Renal cortex interstitium (tissue), 11 donors: ENCODE measurements at regions not wholly inside any gene's neighbourhood (a gene's known extent, or its start where the extent isn't known, plus 50 kb on each side); places are given as distances from the start of the nearest gene placed in this dataset.

ENCODE experiments used
- DNase-seq, 11 donors: peaks; one replicate each; pipeline ENCODE4 v3.0.0-alpha.2; 2013; ENCODE audit warnings: low read depth in 9 of 11, low spot score in 4 of 11; ENCODE audit errors: extremely low read depth in 1 of 11

DNA sequence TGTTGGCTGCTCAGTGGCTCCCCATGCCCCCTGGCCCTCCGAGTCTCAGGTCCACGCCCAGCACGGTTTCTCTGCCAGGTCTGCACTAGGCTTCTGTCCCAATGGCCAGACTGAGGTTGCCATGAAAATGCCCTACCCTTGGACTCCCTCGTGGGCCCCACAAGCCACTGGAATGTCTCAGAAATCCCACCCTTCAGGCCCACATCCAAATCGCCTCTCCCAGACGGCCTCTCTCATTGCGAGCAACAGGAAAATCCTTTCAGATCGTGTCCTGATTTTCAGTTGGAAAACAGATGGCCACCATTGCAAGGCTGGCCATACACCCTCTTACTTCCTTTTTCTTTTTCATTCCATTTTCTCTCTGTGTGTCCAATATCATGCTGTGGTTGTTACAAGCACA lies 77.3 kb downstream of the IRF2BPL start:
- no peak for DNase-seq

DNA sequence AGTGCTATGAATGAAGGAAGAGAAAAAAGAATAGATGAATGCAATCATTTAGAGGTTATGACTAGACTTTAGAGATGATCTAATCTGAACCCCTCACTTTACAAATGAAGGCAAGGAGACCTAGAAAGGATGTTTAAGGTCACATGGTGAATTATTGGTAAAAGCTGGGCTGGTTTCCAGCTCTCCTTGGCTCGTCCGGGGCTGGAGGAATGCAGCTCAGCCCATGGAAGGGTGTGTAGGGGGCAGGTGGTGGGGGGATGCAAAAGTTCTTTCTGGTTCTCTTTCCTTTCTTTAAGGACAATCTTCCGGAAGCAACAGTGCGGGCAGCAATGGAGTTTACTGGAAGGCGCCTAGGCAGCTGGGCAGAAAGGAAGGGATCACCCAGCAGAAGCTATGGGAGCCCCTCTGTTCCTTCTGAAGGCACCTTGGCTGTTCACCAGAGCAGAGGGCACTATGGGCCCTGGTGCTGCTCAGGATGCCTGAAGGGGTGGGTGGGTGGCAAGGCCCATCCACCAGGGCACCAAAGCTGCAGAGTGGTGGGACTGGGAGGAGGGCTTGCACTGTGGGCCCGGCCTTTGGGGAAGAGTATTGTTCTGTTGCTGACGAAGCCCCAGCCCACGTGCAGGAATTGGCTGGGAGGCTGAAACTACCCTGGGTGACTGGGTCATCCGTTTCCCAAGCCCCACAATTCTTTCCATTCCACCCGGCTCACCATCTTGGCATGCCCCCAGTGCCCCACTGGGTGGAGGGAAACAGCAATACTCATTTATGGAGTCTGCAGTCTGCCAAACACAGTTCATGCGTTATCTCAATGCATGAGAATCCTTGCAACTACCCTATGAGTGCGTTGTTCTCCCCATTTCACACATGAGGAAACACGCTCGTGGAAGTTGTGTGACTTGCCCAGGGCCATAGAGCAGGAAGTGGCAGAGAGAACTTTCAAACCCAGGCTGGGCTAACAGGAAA lies 78.2 kb downstream of the IRF2BPL start:
- no peak for DNase-seq

DNA sequence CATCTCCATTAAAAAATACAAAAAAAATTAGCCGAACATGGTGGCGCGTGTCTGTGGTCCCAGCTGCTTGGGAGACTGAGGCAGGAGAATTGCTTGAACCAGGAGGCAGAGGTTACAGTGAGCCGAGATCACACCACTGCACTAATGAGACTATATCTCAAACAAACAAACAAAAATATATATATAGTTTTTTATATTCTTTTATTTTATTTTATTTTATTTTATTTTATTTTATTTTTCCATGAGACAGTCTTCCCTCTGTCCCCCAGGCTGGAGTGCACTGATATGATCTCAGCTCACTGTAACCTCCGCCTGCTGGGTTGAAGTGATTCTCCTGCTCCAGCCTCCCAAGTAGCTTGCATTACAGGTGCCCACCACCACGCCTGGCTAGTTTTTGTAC lies 79.5 kb downstream of the IRF2BPL start:
- no peak for DNase-seq

DNA sequence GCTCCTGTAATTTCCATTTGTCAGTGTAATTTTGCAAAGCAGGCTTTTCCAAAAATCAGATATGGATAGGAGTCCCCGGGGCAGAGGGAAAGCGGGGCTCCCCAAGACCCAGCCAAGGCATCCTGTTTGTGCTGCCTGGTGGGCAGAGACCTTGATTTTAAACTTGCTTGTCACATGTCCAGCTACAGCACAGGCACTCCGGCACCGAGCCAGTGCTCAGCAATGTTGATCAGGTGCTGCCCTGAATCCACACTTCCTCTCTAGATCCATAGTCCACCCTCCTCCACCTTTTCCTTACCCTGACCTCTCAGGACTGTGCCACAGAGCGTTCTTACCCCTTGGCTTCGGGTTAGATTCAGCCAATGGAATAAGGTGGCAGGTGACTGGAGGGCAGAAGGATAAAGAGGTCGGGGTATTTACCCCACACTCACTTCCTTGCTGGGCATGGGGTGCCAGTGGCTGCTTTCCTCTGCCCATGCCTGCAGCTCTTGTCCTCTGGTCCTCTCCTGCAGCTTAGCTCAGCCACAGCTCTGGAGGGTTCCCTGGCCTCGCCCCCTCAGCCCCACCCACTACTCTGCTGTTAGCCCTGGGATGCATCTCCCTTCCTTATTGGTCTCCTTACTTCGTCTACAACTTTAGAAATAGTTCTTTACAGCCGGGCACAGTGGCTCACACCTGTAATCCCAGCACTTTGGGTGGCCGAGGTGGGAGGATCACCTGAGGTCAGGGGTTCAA lies 80.1 kb downstream of the IRF2BPL start:
- DNase-seq = no peak

DNA sequence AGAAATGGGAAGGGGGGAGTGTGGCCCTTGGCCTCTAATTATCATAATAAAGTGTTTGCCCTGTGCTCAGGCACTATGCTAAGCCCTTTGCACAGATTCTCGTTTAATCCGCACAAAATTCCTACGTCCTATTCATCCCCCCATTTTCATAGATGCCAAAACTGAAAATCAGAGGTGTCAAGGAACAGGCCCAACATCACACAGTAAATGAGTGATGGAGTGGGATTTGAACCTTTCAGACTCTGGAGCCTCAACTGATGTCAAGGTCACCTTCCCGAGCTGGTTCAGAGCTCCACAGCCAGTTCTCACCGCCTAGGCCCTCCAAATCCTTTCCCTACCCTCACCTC lies 80.7 kb downstream of the IRF2BPL start:
- no peak for DNase-seq

DNA sequence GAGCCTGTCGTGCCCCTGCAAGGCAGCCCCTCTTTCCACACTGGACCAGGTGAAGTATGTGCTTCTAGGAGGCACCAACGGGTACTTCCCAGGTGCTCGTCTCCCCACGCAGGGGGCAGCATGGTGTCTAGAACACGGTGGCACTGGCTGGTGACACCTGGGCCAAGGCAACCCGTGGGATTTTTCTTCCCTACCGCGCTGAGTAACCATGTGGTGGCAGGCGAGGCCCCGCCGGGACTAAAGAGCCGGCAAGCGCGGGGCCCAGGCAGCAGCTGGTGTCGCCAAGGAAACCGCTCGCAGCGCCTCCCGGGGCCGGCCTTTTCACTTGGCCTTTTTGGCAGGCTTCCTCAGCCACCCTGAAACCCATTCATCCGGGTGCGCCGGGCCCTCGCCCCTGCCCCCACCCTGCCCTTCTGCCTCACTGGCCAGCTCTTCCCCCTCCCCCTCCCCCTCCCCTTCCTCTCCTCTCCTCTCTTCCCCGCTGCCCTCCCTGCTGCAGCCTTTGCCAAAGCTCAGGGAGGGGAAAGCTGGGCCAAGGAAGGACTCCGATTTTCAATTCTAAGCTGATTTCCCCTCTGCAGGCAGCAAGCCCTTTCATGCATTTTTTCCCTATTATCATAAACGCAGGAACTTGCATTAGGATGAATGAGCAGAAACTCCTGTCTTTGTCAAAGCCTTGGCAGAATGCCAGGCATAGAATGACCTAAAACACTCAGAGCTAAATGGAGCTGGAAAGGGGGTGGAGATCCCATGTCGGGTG lies 81.2 kb downstream of the IRF2BPL start:
- DNase-seq = peak in 10 of 11 donors; percentile 79 to 96 (median 88)

DNA sequence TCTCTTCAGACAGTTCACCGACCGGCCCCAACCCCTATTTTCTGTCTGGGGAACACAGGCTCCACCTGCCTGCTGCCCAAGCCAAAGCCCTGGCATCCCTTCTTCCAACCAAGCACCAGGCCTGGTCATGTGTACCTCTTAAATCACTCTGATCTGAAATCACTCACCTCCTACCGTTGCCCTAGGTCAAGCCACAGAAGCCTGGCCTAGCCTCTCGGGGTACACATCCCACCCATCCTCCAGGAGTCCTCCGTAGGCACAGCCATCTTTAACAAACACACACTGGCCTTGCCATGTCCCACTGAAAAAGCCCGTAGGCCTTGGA lies 81.8 kb downstream of the IRF2BPL start:
- DNase-seq = no peak

DNA sequence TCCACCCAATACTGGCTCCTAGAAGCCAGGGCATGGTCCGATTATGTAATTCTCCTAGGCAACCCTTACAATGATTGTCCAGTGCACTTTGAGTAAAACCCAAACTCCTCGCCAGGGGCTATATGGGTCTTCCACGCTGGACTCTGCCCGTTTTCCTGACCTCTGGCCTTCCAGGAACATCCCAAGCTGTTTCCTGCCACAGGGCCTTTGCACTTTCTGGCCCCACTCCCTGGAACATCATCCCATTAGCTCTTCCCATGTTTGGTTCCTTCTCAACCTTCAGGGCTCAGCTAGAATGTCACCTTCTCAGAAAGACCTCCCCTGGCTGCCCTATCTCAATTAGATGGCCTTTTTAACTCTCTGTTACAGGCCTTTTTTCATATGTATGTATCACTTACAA lies 85.4 kb downstream of the IRF2BPL start:
- no peak for DNase-seq

DNA sequence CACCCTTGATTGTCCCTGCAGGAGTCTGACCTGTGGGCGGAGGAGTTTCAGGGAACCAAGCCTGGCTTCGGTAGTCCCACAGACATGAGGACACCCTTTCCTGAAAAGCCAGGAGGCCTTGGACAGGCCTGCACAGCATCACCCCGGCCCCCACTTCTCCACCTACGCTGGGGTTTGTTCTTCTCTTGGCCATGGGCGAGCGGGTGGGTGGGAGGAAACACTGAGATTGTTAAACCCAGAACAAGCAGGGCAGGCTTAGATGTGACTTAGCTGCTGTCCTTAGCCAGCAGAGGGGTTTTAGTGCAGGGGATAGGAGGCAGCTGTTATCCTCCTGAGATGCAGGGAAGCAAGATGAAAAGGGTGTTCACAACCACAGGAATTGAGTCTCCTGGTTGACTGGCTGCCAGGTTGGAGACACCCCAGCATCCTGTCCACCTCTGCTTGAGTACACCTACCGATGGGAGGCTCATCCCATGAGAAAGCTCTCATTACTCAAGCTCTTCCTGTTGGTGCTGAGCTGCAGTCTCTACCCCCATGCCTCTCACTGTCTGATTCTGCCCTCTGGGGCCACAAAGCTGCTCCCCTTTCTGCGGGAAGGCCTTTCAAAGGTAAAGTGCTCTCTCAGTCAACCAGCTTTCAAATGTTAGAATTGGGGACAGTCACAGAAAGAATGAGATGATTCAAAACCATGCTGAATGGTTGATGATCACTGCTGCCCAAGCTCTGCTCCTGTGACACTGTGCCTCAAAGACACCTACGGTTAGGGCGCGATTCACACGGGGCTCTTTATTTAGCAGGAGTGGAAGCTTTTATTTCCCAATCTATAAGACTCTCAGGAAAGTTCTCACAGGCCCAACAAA lies 86.3 kb downstream of the IRF2BPL start:
- DNase-seq = no peak

DNA sequence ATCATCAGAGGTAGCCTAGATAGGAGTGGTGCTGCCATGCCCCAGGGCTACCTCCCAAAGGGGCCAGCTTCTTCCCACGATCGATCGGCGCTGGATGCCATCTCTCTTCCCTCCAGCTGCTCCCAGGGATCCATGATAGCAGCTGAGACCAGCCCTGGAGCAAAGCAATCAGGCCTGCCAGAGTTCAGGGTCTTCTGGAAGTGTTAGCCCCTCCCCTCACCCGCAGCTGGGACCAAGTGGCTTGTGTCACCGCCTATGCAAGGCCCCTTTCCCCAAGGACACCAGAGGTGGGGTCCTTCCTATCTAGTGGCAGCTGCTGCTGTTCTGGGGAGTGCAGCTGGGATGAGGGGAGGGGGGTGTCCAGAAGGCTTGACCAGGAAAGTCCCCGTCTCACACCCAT lies 87.0 kb downstream of the IRF2BPL start:
- DNase-seq = no peak

DNA sequence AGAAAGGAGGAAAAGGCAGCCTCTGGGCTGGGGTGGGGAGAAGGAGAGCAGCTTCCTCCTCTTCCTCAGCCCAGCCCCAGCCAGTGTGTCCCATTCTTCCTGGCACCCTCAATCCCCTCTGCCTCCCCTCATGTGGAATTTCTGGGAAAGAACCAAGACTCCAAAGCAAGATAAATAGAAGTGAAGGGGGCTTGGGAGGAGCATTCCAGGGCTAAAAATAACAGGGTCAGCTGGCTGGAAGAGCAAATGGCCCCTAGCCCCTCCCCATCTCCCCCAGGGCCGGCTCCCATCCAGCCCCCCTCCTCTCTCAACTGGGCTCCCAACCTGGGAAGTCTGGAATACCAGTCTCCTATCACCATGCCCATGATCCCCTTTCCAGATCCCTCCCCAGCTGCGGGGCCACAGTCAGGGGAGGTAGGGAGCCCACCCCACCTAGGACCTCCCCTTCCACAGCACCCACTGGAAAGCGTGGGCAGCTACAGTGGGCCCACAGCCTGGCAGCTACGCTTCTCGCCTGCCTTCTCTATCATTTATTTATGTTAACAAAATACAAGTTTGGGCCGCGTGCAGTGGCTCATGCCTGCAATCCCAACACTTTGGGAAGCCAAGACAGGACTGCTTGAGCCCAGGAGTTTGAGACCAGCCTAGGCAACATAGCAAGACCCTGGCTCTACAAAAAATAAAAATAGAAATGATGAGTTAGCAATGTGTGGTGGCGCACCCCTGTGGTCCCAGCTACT lies 88.3 kb downstream of the IRF2BPL start:
- no peak for DNase-seq

DNA sequence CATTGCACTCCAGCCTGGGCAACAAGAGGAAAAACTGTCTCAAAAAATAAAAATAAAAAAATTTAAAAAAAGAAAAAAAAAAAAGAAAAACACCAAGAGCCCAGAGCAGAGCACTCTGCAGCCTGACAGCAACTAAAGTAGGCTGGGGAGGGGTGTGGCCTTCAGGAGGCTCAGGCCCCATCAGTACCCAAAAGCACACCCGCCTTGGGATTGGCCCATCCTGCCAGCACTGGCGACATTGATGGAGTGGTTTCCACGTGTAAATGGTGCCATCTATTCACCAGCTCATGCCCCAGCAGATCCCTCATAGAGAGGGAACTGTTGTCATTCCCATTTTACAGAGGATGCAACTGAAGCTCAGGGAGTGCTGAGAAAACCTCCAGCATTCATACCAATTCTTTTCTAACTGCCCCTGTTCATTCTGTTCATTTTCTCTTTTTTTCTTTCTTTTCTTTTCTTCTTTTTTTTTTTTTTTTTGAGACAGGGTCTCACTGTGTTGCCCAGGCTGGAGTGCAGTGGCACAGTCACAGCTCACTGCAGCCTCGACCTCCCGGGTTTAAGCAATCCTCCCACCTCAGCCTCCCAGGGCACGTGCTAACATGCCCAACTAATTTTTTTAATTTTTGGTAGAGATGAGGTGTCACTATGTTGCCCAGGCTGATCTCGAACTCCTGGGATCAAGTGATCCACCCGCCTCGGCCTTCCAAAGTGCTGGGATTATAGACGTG lies 89.3 kb downstream of the IRF2BPL start:
- DNase-seq = no peak

DNA sequence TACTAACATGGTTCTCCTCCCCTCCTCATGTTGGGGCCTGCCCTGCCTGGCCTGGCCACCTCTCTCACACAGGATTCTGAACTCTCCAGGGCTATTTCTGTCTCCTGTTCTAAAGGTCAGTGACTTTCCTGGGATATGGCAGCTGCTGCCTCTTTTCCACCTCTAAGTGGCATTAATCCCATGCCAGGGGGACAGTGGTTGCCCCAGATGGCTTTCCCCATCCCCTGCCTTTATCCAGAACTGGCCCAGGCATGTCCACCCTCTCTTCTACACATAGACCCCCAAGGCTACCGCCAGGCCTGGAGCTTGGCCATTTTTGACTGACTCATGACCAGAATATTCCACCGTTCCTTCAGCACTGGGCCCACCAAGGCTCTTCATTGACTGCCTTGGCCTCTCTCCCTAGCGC lies 90.4 kb downstream of the IRF2BPL start:
- no peak for DNase-seq

DNA sequence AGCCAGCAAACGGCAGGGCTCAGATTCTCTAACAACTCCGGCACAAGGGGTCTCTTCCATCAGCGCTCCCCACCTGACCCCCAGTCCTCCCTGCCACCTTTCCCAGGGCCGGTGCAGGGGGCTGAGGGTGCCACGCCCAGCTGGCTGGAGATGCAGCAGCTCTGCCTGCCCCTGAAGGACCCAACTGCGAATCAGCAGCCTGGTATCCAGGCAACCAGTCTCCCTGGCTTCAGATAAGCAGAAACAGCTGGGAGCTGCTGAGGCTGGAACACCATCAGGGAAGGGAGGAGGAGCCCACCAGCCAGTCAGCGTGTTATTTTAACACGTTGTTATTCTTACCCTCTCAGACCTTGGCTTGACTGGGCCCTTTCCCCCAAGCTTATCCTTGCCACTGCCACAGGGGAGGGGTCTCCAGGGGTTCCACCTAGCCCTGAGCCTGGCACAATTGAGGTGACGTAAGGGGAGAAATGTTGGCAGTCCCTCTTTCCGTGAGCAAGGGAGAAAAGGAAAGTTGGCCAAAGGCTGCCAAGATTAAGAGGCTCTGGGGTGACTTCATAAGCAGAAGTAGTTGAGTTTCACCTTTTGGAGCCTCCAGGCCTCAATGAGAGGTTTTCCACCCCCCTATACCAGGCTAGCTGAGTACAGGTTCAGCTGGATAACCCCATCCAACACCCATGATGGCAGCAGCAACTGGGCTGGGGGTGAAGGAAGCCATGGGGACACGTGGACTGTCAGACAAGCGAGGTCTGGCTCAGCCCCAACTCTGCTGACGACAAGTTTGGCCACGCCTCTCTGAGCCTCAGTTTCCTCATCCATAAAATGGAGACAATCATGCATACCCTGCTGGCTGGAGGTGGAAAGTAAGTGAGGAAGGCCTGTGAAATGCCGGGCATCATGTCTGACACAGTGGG lies 91.1 kb downstream of the IRF2BPL start:
- peak in 3 of 11 donors; percentile 84 to 88 (median 86) for DNase-seq

DNA sequence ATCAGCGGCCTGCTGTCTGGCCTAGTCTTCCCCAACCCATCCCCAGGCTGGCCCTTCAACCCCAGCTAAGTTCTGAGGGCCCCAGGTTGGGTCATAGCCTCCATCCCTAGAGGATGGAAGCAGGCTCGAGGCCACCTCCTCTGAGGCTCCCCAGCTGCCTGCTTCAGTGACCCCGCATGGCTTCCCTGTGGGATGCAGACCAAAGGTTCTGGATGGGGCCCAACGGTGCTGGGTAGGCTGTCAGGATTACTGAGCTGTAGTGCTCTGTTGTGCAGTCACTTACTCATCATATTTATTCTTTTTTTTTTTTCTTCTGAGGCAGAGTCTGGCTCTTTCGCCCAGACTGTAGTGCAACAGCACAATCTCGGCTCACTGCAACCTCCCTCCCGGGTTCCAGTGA lies 92.0 kb downstream of the IRF2BPL start:
- DNase-seq = no peak

DNA sequence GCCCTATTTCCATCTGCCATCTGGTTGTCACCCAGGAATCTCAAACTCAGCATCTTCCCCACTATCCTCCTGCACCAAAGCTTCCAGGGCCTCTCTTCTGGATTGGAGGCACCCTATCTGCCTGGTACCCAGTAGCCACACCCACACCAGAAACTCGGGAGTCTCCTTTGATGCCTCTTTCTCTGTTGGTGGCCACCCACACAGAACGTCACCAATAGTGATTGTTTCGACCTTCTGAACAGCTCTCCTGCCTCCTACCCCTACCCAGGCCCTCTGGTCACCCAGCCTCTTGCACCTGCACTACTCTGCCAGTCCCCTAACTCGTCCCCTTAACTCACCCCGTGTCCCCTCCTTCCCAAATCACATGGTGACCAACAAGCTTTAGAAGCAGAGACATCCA lies 95.0 kb downstream of the IRF2BPL start:
- DNase-seq = no peak
